Liver (tissue), 3 donors: ENCODE measurements at regions not wholly inside any gene's neighbourhood (a gene's known extent, or its start where the extent isn't known, plus 50 kb on each side); places are given as distances from the start of the nearest gene placed in this dataset.

Experiments
- MAX ChIP-seq: IDR thresholded peaks from 2 replicates; pipeline ENCODE4 v1.6.1; 2016; ENCODE audit warnings: antibody characterized with exemption
- RAD21 ChIP-seq, 2 donors: IDR thresholded peaks; 2 replicates each; pipeline ENCODE4 v1.6.1; 2016; ENCODE audit warnings: antibody characterized with exemption in 2 of 2, mild to moderate bottlenecking in 2 of 2
- RXRA ChIP-seq, 2 donors: IDR thresholded peaks; 2 replicates each; pipeline ENCODE4 v1.6.1; 2017 to 2018; ENCODE audit warnings: antibody characterized with exemption in 2 of 2, mild to moderate bottlenecking in 1 of 2
- SP1 ChIP-seq: IDR thresholded peaks from 2 replicates; pipeline ENCODE4 v1.6.1; 2018; ENCODE audit warnings: antibody characterized with exemption, mild to moderate bottlenecking
- YY1 ChIP-seq: IDR thresholded peaks from 2 replicates; pipeline ENCODE4 v1.6.1; 2016; ENCODE audit warnings: antibody characterized with exemption, mild to moderate bottlenecking
- TF ChIP-seq, protein P1 (sequence below): fragments of 150-350 bp; IDR thresholded peaks from 2 replicates; pipeline ENCODE4 v1.5.1; 2017; ENCODE audit warnings: improper control_type of control experiment, low read depth, low read length; ENCODE audit not compliant: missing input control
- donor health status: healthy.
- donor health status: healthy.

DNA sequence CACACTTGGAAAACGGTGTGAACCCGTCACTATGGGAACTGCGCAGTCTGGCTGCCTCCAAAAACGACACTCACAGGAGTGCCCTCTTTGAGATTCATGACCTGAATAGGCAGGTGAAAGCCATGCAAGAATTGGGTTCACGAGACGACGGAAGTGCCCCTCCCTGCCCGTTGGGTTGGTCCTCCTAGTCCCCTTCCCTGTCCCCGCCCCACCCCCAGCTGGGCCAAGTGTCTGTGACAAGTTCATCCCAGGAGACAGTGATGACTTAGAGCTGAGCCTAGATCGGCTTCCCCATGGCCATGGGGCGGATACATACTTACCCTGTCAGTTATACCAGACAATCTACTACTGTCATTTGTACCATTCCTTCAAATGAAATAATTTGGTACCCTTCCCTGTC, 1137.7 kb upstream of the CHAC2 start:
- TF ChIP-seq, protein P1, sequence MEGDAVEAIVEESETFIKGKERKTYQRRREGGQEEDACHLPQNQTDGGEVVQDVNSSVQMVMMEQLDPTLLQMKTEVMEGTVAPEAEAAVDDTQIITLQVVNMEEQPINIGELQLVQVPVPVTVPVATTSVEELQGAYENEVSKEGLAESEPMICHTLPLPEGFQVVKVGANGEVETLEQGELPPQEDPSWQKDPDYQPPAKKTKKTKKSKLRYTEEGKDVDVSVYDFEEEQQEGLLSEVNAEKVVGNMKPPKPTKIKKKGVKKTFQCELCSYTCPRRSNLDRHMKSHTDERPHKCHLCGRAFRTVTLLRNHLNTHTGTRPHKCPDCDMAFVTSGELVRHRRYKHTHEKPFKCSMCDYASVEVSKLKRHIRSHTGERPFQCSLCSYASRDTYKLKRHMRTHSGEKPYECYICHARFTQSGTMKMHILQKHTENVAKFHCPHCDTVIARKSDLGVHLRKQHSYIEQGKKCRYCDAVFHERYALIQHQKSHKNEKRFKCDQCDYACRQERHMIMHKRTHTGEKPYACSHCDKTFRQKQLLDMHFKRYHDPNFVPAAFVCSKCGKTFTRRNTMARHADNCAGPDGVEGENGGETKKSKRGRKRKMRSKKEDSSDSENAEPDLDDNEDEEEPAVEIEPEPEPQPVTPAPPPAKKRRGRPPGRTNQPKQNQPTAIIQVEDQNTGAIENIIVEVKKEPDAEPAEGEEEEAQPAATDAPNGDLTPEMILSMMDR, result no peak
- TF ChIP-seq MAX (no peak), YY1 (no peak), RXRA (IDR thresholded peaks at IDR 0.05) (no peak), SP1 (no peak), RAD21 (IDR thresholded peaks at IDR 0.05) (no peak)
